ENCODE measurements at regions not wholly inside any gene's neighbourhood (a gene's known extent, or its start where the extent isn't known, plus 50 kb on each side); places are given as distances from the start of the nearest gene placed in this dataset.

- POLR2A ChIA-PET: no interaction called here
- no peak for ATAC-seq
- TF ChIP-seq RAD21 (conservative IDR thresholded peaks at IDR 0.05 in 1 of 2, IDR thresholded peaks at IDR 0.05 in 1 of 2) (no peak), HMGXB4 (CRISPR knock-in tag; IDR thresholded peaks at IDR 0.05; ENCODE audit: borderline replicate concordance) (no peak), POLR2A (IDR thresholded peaks at IDR 0.05; ENCODE audit: low read length) (no peak), HOXA7 (CRISPR knock-in tag; IDR thresholded peaks at IDR 0.05) (no peak), KDM5A (IDR thresholded peaks at IDR 0.05) (no peak), NFE2L2 (conservative IDR thresholded peaks at IDR 0.05; ENCODE audit: low read length) (no peak), POLR2AphosphoS2 (conservative IDR thresholded peaks at IDR 0.05; ENCODE audit: low read length) (no peak), CBX2 (IDR thresholded peaks at IDR 0.05; ENCODE audit: borderline replicate concordance, low read depth) (no peak), CEBPB (IDR thresholded peaks at IDR 0.05) (no peak), ZNF302 (CRISPR knock-in tag; IDR thresholded peaks at IDR 0.05) (no peak), ELK1 (IDR thresholded peaks at IDR 0.05; ENCODE audit: low read depth, low read length) (no peak)
Measured at GRCh38 chr2:204064119-204064518, 127.6 kb downstream of the ICOS start.

GRCh38 chr2:204065566-204065965, 129.0 kb downstream of the ICOS start:
- WGBS (ENCODE audit: missing lambda C conversion rate): 13% methylated on average over 3 of the region's 3 CpGs
- Histone ChIP-seq H3K4me3 (no peak overlapping the region), H3K4me1 (no peaks in the 10 kb centered on the region), H3K9me3 (no peaks in the 10 kb centered on the region), H3K27ac (no peak overlapping the region), H3K4me2 (no peak overlapping the region)
- ATAC-seq (no peak), FAIRE-seq (no peak), DNase-seq (ENCODE audit: low read depth in 1 of 2, low spot score in 1 of 2) (no peak)
- ChIA-PET POLR2A (no interaction called here), CTCF (interaction anchor here (1.2 kb wide), 1 partner anchor 10 kb away, joined by 4 read pairs; no protein-coding TSS in a partner anchor)
- TF ChIP-seq PBX3 (IDR thresholded peaks at IDR 0.05) (no peak), FOSL2 (IDR thresholded peaks at IDR 0.05) (no peak), FOSL2 (CRISPR knock-in tag; IDR thresholded peaks at IDR 0.05) (no peak), EP300 (IDR thresholded peaks at IDR 0.05) (no peak), JUNB (IDR thresholded peaks at IDR 0.05) (no peak), MAFK (IDR thresholded peaks at IDR 0.05; ENCODE audit: partially characterized antibody) (no peak), KDM5A (IDR thresholded peaks at IDR 0.05) (no peak), GATA3 (IDR thresholded peaks at IDR 0.05; ENCODE audit: borderline replicate concordance) (no peak), USF2 (IDR thresholded peaks at IDR 0.05) (no peak)

More at GRCh38 chr2:204064119-204064518, 127.6 kb downstream of the ICOS start:
- no peak for DNase-seq (ENCODE audit: low read depth in 1 of 2, low spot score in 1 of 2)
- Histone ChIP-seq H3K4me2 (no peak overlapping the region), H3K4me3 (no peak overlapping the region), H3K4me1 (no peaks in the 10 kb centered on the region), H3K27ac (no peak overlapping the region), H3K9me3 (no peaks in the 10 kb centered on the region)
- no peak for FAIRE-seq
- CTCF ChIA-PET: no interaction called here
- WGBS (ENCODE audit: missing lambda C conversion rate): 56% methylated on average over 5 of the region's 5 CpGs

- Histone ChIP-seq H3K27ac (no peak overlapping the region), H3K9me3 (no peaks in the 10 kb centered on the region), H3K4me1 (no peaks in the 10 kb centered on the region), H3K4me3 (no peak overlapping the region), H3K4me2 (no peak overlapping the region)
- TF ChIP-seq EHF (CRISPR knock-in tag; IDR thresholded peaks at IDR 0.05) (no peak), NPAS2 (CRISPR knock-in tag; IDR thresholded peaks at IDR 0.05; ENCODE audit: borderline replicate concordance) (no peak), BCL3 (IDR thresholded peaks at IDR 0.05) (no peak), KDM1A (IDR thresholded peaks at IDR 0.05; ENCODE audit: low read depth) (no peak), HEYL (CRISPR knock-in tag; IDR thresholded peaks at IDR 0.05) (no peak), BHLHE40 (IDR thresholded peaks at IDR 0.05; ENCODE audit: low read depth, low read length) (no peak), ZSCAN20 (CRISPR knock-in tag; IDR thresholded peaks at IDR 0.05) (no peak), JUN (IDR thresholded peaks at IDR 0.05) (no peak), PHF8 (IDR thresholded peaks at IDR 0.05; ENCODE audit: borderline replicate concordance, low read depth) (no peak)
- ChIA-PET POLR2A (no interaction called here), CTCF (no interaction called here)
- FAIRE-seq (no peak), ATAC-seq (no peak), DNase-seq (ENCODE audit: low read depth in 1 of 2, low spot score in 1 of 2) (no peak)
- WGBS (ENCODE audit: missing lambda C conversion rate): 0% methylated on average over 1 of the region's 1 CpG
Measured at GRCh38 chr2:204066051-204066450, 129.5 kb downstream of the ICOS start.
